Endothelial cell of umbilical vein (primary cell): ENCODE measurements at regions not wholly inside any gene's neighbourhood (a gene's known extent, or its start where the extent isn't known, plus 50 kb on each side); places are given as distances from the start of the nearest gene placed in this dataset.

ENCODE experiments used
- BruUV-seq: library from RNA; stranded (reverse); fragments of 400-500 nt; replicated peaks from 2 replicates; lab custom pipeline; 2021; lab: Mats Ljungman, UMichigan
- CTCF ChIA-PET: fragments of 300-600, 350-600 bp; sonication (Branson Sonifier 250); formaldehyde crosslinking; loops from one replicate; lab custom pipeline; 2021; ENCODE audit warnings: antibody characterized with exemption, inconsistent platforms; lab: Charles Lee
- POLR2A ChIA-PET: fragments of 300-600, 350-600 bp; sonication (Branson Sonifier 250); formaldehyde crosslinking; loops from one replicate; lab custom pipeline; 2021; ENCODE audit warnings: antibody characterized with exemption, inconsistent platforms; lab: Charles Lee
- DNase-seq: peaks from one replicate; pipeline ENCODE4 v3.0.0-alpha.2; 2011; ENCODE audit warnings: low read depth, low spot score
- FAIRE-seq: peaks from 2 replicates; lab custom pipeline; 2011; peaks lifted over from hg19 to GRCh38; lab: Jason Lieb, UNC
- H2AFZ ChIP-seq: 2 replicates; pipeline ENCODE4 v1.6.0; 2012; ENCODE audit warnings: low read depth, low read length, control low read depth, inconsistent platforms
- H3K27ac ChIP-seq: 2 replicates; pipeline ENCODE4 v1.5.1; 2011; ENCODE audit warnings: low read depth, mild to moderate bottlenecking, control low read depth, low read length, moderate library complexity; ENCODE audit not compliant: insufficient read depth
- H3K27me3 ChIP-seq, 2 experiments: 2 replicates each; pipeline versions ENCODE4 v1.6.0 to v1.6.1; 2011; ENCODE audit warnings: low read length in 2 of 2, mixed read lengths in 1 of 2; ENCODE audit not compliant: control insufficient read depth in 2 of 2, insufficient read depth in 2 of 2
- H3K36me3 ChIP-seq, 2 experiments: 2 replicates in 1 of 2; 3 replicates in 1 of 2; pipeline ENCODE4 v1.5.1; 2011; ENCODE audit warnings: low read length in 2 of 2, mild to moderate bottlenecking in 1 of 2, moderate library complexity in 1 of 2; ENCODE audit not compliant: control insufficient read depth in 2 of 2, insufficient read depth in 2 of 2; ENCODE audit errors: extremely low read depth in 1 of 2
- H3K4me1 ChIP-seq: 3 replicates; pipeline ENCODE4 v1.5.1; 2011; ENCODE audit warnings: mild to moderate bottlenecking, low read length; ENCODE audit not compliant: control insufficient read depth, insufficient read depth; ENCODE audit errors: extremely low read depth
- H3K4me2 ChIP-seq: 2 replicates; pipeline ENCODE4 v1.6.1; 2011; ENCODE audit warnings: low read length, control low read depth, mixed read lengths; ENCODE audit not compliant: insufficient read depth
- H3K4me3 ChIP-seq, 3 experiments: fragments of 200-600 bp in 1 of 3; sonication (generic), shearing (Covaris generic) in 1 of 3; replicated peaks in 1 of 3; 2 replicates each; pipeline ENCODE4 v1.5.1; 2011 to 2016; ENCODE audit warnings: control low read depth in 3 of 3, low read length in 3 of 3, mild to moderate bottlenecking in 2 of 3, inconsistent platforms in 1 of 3, low read depth in 1 of 3, moderate library complexity in 1 of 3; ENCODE audit not compliant: insufficient read depth in 1 of 3
- H3K79me2 ChIP-seq: 2 replicates; pipeline ENCODE4 v1.6.0; 2012; ENCODE audit warnings: low read length, inconsistent platforms; ENCODE audit not compliant: control insufficient read depth, insufficient read depth
- H3K9ac ChIP-seq: replicated peaks from 2 replicates; pipeline ENCODE3; 2011; ENCODE audit warnings: low read length, control low read depth; ENCODE audit not compliant: insufficient read depth; ENCODE audit errors: extremely low read depth
- H3K9me1 ChIP-seq: replicated peaks from 3 replicates; pipeline ENCODE4 v1.6.0; 2011; ENCODE audit warnings: mild to moderate bottlenecking, low read length; ENCODE audit not compliant: control insufficient read depth, insufficient read depth; ENCODE audit errors: extremely low read depth
- H3K9me3 ChIP-seq: replicated peaks from 2 replicates; pipeline ENCODE4 v1.5.1; 2012; ENCODE audit warnings: low read length, inconsistent platforms; ENCODE audit not compliant: control insufficient read depth, insufficient read depth
- H4K20me1 ChIP-seq: replicated peaks from 2 replicates; pipeline ENCODE3; 2011; ENCODE audit warnings: mild to moderate bottlenecking, low read length; ENCODE audit not compliant: control insufficient read depth, insufficient read depth; ENCODE audit errors: extremely low read depth
- EZH2 ChIP-seq: IDR thresholded peaks from 2 replicates; pipeline ENCODE4 v1.6.1; 2012; ENCODE audit warnings: borderline replicate concordance, low read depth, mild to moderate bottlenecking, moderate library complexity, low read length, inconsistent platforms; ENCODE audit not compliant: severe bottlenecking
- FOS ChIP-seq: IDR thresholded peaks from 2 replicates; pipeline ENCODE4 v1.6.1; 2011; ENCODE audit warnings: mild to moderate bottlenecking, low read length, moderate library complexity, borderline replicate concordance; ENCODE audit not compliant: insufficient read depth
- GATA2 ChIP-seq: IDR thresholded peaks from 2 replicates; pipeline ENCODE4 v1.7.0; 2011; ENCODE audit warnings: low read depth, mild to moderate bottlenecking, moderate library complexity, mixed read lengths, low read length; ENCODE audit not compliant: insufficient read length, insufficient read depth
- JUN ChIP-seq: IDR thresholded peaks from 2 replicates; pipeline ENCODE4 v1.6.1; 2011; ENCODE audit warnings: borderline replicate concordance, low read depth; ENCODE audit not compliant: insufficient read length, insufficient read depth
- MYC ChIP-seq: IDR thresholded peaks from one replicate; pipeline ENCODE4 v1.6.1; 2011; ENCODE audit warnings: mild to moderate bottlenecking, low read depth, low read length
- POLR2A ChIP-seq: IDR thresholded peaks from 2 replicates; pipeline ENCODE4 v1.6.1; 2012; ENCODE audit warnings: low read depth, mild to moderate bottlenecking, control low read depth, low read length
- POLR2AphosphoS5 ChIP-seq: IDR thresholded peaks from 2 replicates; pipeline ENCODE4 v1.6.1; 2012; ENCODE audit warnings: low read depth, mild to moderate bottlenecking, control low read depth, low read length, moderate library complexity; ENCODE audit not compliant: insufficient read depth
- dilution Hi-C: fragments of 300-500 bp; cut with MboI; formaldehyde crosslinking; loops from one replicate; pipeline ENCODE4 v1.15.0; 2019; ENCODE audit warnings: low sequenced_read_pairs; ENCODE audit not compliant: extremely low pct_ligation_motif_present
- intact Hi-C: fragments of 100-400 bp; cut with micrococcal nuclease; formaldehyde crosslinking; loops from one replicate; pipeline ENCODE4 v1.10.0; 2022
- TF ChIP-seq, protein P1 (sequence below), 2 donors: IDR thresholded peaks; 1 replicate in 1 of 2; 2 replicates in 1 of 2; pipeline ENCODE4 v1.5.1; 2011; ENCODE audit warnings: low read length in 2 of 2, mild to moderate bottlenecking in 2 of 2, moderate library complexity in 2 of 2, control low read depth in 1 of 2, inconsistent platforms in 1 of 2, low read depth in 1 of 2; ENCODE audit not compliant: insufficient read depth in 1 of 2; ENCODE audit errors: extremely low read depth in 1 of 2
- TF ChIP-seq, protein P2 (sequence below): IDR thresholded peaks from 2 replicates; pipeline ENCODE4 v1.6.1; 2011; ENCODE audit not compliant: insufficient read depth, insufficient read length

DNA sequence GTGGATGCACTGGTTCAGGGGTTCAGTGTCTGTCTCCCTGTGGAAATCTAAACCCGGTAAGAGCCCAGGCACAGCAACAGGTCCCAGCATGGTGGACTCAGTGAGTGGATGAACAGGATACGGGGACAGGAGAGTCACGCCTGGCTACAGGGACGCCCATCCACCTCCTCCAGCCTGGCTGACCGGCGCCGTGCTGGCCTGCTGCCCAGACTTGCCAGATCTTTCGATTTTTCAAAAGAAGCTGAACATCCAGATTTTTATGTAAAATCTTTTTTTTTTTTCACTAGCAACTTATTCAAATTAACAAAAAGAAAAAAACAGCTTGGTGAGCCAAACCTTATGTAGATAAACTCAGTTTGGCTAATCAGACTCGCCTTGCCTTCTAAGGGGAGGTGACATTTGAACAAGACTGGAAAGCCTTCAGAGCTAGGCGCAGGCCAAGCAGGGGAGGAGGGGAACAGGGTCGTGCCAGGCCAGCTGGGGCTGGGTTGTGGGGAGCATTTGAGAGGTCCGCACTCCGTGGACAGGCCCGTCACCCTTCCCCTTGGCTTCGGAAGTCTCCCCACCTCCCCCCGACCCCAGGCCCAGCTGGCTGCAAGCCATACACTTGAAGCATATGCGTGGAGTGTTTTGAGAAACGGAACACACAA is 87.8 kb upstream of the NCOR2 start:
- Histone ChIP-seq H3K4me3 (no peak overlapping the region), H3K9me3 (no peaks in the 10 kb centered on the region), H3K79me2 (no peaks in the 10 kb centered on the region), H4K20me1 (no peaks in the 10 kb centered on the region), H3K27me3 (no peaks in the 10 kb centered on the region), H3K9ac (peak overlapping the region; percentile 62), H3K4me1 (peaks cover 51% of the 10 kb centered on the region), H3K27ac (peak overlapping the region; percentile 91), H2AFZ (peak overlapping the region; percentile 32), H3K36me3 (no peaks in the 10 kb centered on the region), H3K4me2 (peak overlapping the region; percentile 32), H3K9me1 (no peaks in the 10 kb centered on the region)
- dilution Hi-C loops: no loop called here
- TF ChIP-seq MYC (peak; percentile 12), POLR2A (peak; percentile 29), GATA2 (no peak)
- BruUV-seq: no TSS peak
- ChIA-PET POLR2A (interaction anchor here (0.7 to 1.8 kb wide), 5 partner anchors 15 to 202 kb away, joined by 3 to 15 read pairs (median 3); no protein-coding TSS in a partner anchor), CTCF (interaction anchor here (0.7 to 2.0 kb wide), 19 partner anchors 14 to 189 kb away, joined by 3 to 12 read pairs (median 4); partner anchors contain the start of gene NCOR2)
- peak; percentile 73 for DNase-seq
- FAIRE-seq: no peak
- intact Hi-C loops: loop anchor here (1.0 kb wide), 6 partner anchors 26 to 135 kb away; no protein-coding TSS in a partner anchor

DNA sequence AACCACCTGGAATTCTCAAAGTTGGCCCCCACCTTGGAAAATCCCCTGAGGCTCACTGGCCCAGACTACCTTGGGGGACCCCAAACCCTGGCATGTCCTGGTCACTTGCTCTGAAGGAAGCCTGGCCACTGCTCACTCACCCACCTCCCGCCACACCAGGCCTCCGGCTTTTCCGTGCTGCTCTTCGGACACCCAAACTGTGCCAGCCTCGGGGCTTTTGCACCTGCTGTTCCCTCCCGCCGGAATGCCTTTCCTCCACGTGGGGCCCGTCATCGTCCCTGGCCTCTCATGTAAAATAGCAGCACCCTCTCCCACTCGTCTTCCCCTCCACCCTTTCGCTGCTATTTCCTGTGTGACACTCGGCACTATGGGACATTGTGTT is 87.2 kb upstream of the NCOR2 start:
- Histone ChIP-seq H3K4me1 (peaks cover 51% of the 10 kb centered on the region), H3K36me3 (no peaks in the 10 kb centered on the region), H3K9ac (peak overlapping the region; percentile 62), H3K9me1 (no peaks in the 10 kb centered on the region), H3K79me2 (no peaks in the 10 kb centered on the region), H2AFZ (peak overlapping the region; percentile 27), H3K4me3 (no peak overlapping the region), H3K27me3 (no peaks in the 10 kb centered on the region), H3K9me3 (no peaks in the 10 kb centered on the region), H3K27ac (peak overlapping the region; percentile 91), H4K20me1 (no peaks in the 10 kb centered on the region), H3K4me2 (peak overlapping the region; percentile 32)
- TF ChIP-seq, protein P1, sequence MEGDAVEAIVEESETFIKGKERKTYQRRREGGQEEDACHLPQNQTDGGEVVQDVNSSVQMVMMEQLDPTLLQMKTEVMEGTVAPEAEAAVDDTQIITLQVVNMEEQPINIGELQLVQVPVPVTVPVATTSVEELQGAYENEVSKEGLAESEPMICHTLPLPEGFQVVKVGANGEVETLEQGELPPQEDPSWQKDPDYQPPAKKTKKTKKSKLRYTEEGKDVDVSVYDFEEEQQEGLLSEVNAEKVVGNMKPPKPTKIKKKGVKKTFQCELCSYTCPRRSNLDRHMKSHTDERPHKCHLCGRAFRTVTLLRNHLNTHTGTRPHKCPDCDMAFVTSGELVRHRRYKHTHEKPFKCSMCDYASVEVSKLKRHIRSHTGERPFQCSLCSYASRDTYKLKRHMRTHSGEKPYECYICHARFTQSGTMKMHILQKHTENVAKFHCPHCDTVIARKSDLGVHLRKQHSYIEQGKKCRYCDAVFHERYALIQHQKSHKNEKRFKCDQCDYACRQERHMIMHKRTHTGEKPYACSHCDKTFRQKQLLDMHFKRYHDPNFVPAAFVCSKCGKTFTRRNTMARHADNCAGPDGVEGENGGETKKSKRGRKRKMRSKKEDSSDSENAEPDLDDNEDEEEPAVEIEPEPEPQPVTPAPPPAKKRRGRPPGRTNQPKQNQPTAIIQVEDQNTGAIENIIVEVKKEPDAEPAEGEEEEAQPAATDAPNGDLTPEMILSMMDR (IDR thresholded peaks at IDR 0.05; ENCODE audit: extremely low read depth in 1 of 2, insufficient read depth in 1 of 2, low read depth in 1 of 2, low read length in 2 of 2): no peak
- TF ChIP-seq GATA2: no peak
- no peak for TF ChIP-seq EZH2
- no peak for TF ChIP-seq JUN
- TF ChIP-seq, protein P2, sequence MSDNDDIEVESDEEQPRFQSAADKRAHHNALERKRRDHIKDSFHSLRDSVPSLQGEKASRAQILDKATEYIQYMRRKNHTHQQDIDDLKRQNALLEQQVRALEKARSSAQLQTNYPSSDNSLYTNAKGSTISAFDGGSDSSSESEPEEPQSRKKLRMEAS: no peak
- TF ChIP-seq MYC: no peak
- no peak for TF ChIP-seq POLR2AphosphoS5
- no peak for TF ChIP-seq FOS
- no peak for TF ChIP-seq POLR2A
- POLR2A ChIA-PET: interaction anchor here (0.7 to 1.8 kb wide), 3 partner anchors 15 to 201 kb away, joined by 3 to 15 read pairs (median 3); no protein-coding TSS in a partner anchor
- no peak for FAIRE-seq
- dilution Hi-C loops (no loop called here), intact Hi-C loops (loop anchor here (1.0 to 5.0 kb wide), 7 partner anchors 27 to 134 kb away; no protein-coding TSS in a partner anchor)
- BruUV-seq: no TSS peak
- CTCF ChIA-PET: interaction anchor here (1.1 to 2.0 kb wide), 9 partner anchors 14 to 189 kb away, joined by 3 to 12 read pairs (median 7); no protein-coding TSS in a partner anchor
- DNase-seq: no peak
